Prostate gland (tissue), 1 donor: ENCODE measurements at regions not wholly inside any gene's neighbourhood (a gene's known extent, or its start where the extent isn't known, plus 50 kb on each side); places are given as distances from the start of the nearest gene placed in this dataset.

Source experiments
- POLR2A ChIP-seq: fragments of 450-650 bp; IDR thresholded peaks from one replicate; pipeline ENCODE4 v1.6.1; 2016; ENCODE audit warnings: antibody characterized with exemption, mild to moderate bottlenecking
- POLR2AphosphoS5 ChIP-seq: sonication (generic); formaldehyde crosslinking; IDR thresholded peaks from one replicate; pipeline ENCODE4 v1.6.1; 2017; ENCODE audit warnings: antibody characterized with exemption

GRCh38 chr10:6746782-6747181, 166.7 kb upstream of the PRKCQ start:
- TF ChIP-seq POLR2AphosphoS5, result no peak
- no peak for TF ChIP-seq POLR2A
